K562 (cell line): ENCODE measurements at regions not wholly inside any gene's neighbourhood (a gene's known extent, or its start where the extent isn't known, plus 50 kb on each side); places are given as distances from the start of the nearest gene placed in this dataset.

Source experiments
- ATAC-seq: fragments of 200-7000 bp; cut with Tn5 transposase; 3 replicates; pipeline ENCODE4 v1.9.1; 2020; ENCODE audit warnings: moderate library complexity
- BruUV-seq: library from RNA; stranded (reverse); fragments of 400-500 nt; replicated peaks from 2 replicates; lab custom pipeline; 2021; lab: Mats Ljungman, UMichigan
- CTCF ChIA-PET: fragments of 300-600 bp; formaldehyde crosslinking; extraction: SDS; loops from one replicate; lab custom pipeline; 2021; ENCODE audit warnings: low intra/inter-chr PET ratio; lab: Yijun Ruan, JAX
- POLR2A ChIA-PET: fragments of 300-600, 350-650 bp; sonication (Branson Sonifier 250); formaldehyde crosslinking; extraction: SDS; loops from one replicate; lab custom pipeline; 2021; ENCODE audit warnings: antibody characterized with exemption, inconsistent platforms; lab: Yijun Ruan, JAX
- DNase-seq, 4 experiments: peaks; one replicate each; pipeline versions ENCODE4 v3.0.0 to v3.0.0-alpha.2; 2011 to 2018; ENCODE audit warnings: low spot score in 3 of 4, mixed read lengths in 3 of 4; ENCODE audit errors: extremely low read depth in 1 of 4
- FAIRE-seq: peaks from 2 replicates; lab custom pipeline; 2011; peaks lifted over from hg19 to GRCh38; lab: Jason Lieb, UNC
- H2AFZ ChIP-seq: 2 replicates; pipeline ENCODE4 v1.6.0; 2011; ENCODE audit warnings: low read depth, low read length, control low read depth, inconsistent platforms
- H3K27ac ChIP-seq: fragments of 200-600 bp; 3 replicates; pipeline ENCODE4 v1.8.0; 2011; ENCODE audit warnings: low read depth, mild to moderate bottlenecking, control low read depth, inconsistent platforms, low read length, moderate library complexity, mixed read lengths; ENCODE audit errors: extremely low read depth
- H3K27me3 ChIP-seq, 2 experiments: fragments of 300-600 bp in 1 of 2; 2 replicates in 1 of 2; 3 replicates in 1 of 2; pipeline versions ENCODE4 v1.6.0 to v1.8.0; 2011; ENCODE audit warnings: inconsistent platforms in 2 of 2, low read length in 2 of 2, mild to moderate bottlenecking in 1 of 2, mixed read lengths in 1 of 2, moderate library complexity in 1 of 2; ENCODE audit not compliant: control insufficient read depth in 2 of 2, insufficient read depth in 2 of 2
- H3K36me3 ChIP-seq: fragments of 300-600 bp; 3 replicates; pipeline ENCODE4 v1.8.0; 2011; ENCODE audit warnings: mild to moderate bottlenecking, low read length, inconsistent platforms; ENCODE audit not compliant: control insufficient read depth, insufficient read depth
- H3K4me1 ChIP-seq, 2 experiments: fragments of 200-600 bp in 1 of 2; replicated peaks in 1 of 2; 2 replicates in 1 of 2; 3 replicates in 1 of 2; pipeline versions ENCODE4 v1.5.1 to v1.8.0; 2011; ENCODE audit warnings: inconsistent platforms in 2 of 2, low read length in 2 of 2, mild to moderate bottlenecking in 1 of 2, mixed read lengths in 1 of 2, moderate library complexity in 1 of 2; ENCODE audit not compliant: control insufficient read depth in 2 of 2, insufficient read depth in 2 of 2
- H3K4me2 ChIP-seq: 2 replicates; pipeline ENCODE4 v1.6.1; 2011; ENCODE audit warnings: low read length, control low read depth, inconsistent platforms, mixed read lengths; ENCODE audit not compliant: insufficient read depth
- H3K4me3 ChIP-seq: fragments of 200-600 bp; sonication (generic), shearing (Covaris generic); 2 replicates; pipeline ENCODE4 v1.5.1; 2016; ENCODE audit warnings: control low read depth, inconsistent platforms
- H3K79me2 ChIP-seq: fragments of 200-600 bp; 3 replicates; pipeline ENCODE4 v1.8.0; 2011; ENCODE audit warnings: low read length, inconsistent platforms; ENCODE audit not compliant: control insufficient read depth, insufficient read depth
- H3K9ac ChIP-seq, 2 experiments: 2 replicates each; pipeline versions ENCODE4 v1.6.0 to v1.6.1; 2011; ENCODE audit warnings: low read depth in 2 of 2, low read length in 2 of 2, control low read depth in 1 of 2, inconsistent platforms in 1 of 2, mild to moderate bottlenecking in 1 of 2, mixed read lengths in 1 of 2; ENCODE audit not compliant: insufficient read depth in 1 of 2
- H3K9me1 ChIP-seq: one replicate; pipeline ENCODE4 v1.6.0; 2011; ENCODE audit warnings: inconsistent platforms, mild to moderate bottlenecking, low read length, moderate library complexity; ENCODE audit not compliant: control insufficient read depth, insufficient read depth
- H3K9me3 ChIP-seq: replicated peaks from 2 replicates; pipeline ENCODE4 v1.5.1; 2011; ENCODE audit warnings: low read depth, low read length, inconsistent platforms; ENCODE audit not compliant: control insufficient read depth, insufficient read depth
- H4K20me1 ChIP-seq: replicated peaks from 2 replicates; pipeline ENCODE4 v1.6.1; 2011; ENCODE audit warnings: low read length, inconsistent platforms, mixed read lengths; ENCODE audit not compliant: control insufficient read depth, insufficient read depth
- ADNP ChIP-seq: fragments of 200-800 bp; sonication (Bioruptor generic); IDR thresholded peaks from 2 replicates; pipeline ENCODE4 v1.6.1; 2016; ENCODE audit warnings: missing genetic modification characterization, missing compliant biosample characterization
- CGGBP1 ChIP-seq: fragments of 250-450 bp; sonication (Bioruptor Pico); IDR thresholded peaks from 2 replicates; pipeline ENCODE4 v1.9.0; 2021; ENCODE audit warnings: mild to moderate bottlenecking
- COPS2 ChIP-seq: fragments of 450-650 bp; conservative IDR thresholded peaks from 2 replicates; pipeline ENCODE4 v1.6.1; 2016; ENCODE audit warnings: mild to moderate bottlenecking, moderate library complexity
- TRIM28 ChIP-seq: fragments of 450-650 bp; IDR thresholded peaks from 2 replicates; pipeline ENCODE4 v1.6.1; 2017
- UBTF ChIP-seq, 2 experiments: IDR thresholded peaks; 2 replicates each; pipeline ENCODE4 v1.6.1; 2012; ENCODE audit warnings: improper control_type of control experiment in 2 of 2, low read depth in 2 of 2, low read length in 2 of 2, borderline replicate concordance in 1 of 2
- ZBTB40 ChIP-seq, 2 experiments: fragments of 450-650 bp in 1 of 2; sonication (generic) in 1 of 2; formaldehyde crosslinking in 1 of 2; IDR thresholded peaks; 2 replicates each; pipeline versions ENCODE4 v1.7.1 to v1.9.0; 2016 to 2022; ENCODE audit warnings: inconsistent platforms in 1 of 2, mild to moderate bottlenecking in 1 of 2, missing genetic modification reagents in 1 of 2
- ZNF217 ChIP-seq: sonication (generic); formaldehyde crosslinking; IDR thresholded peaks from 2 replicates; pipeline ENCODE4 v1.8.0; 2022; ENCODE audit warnings: mild to moderate bottlenecking, missing genetic modification reagents
- ZNF75A ChIP-seq: fragments of 450-650 bp; formaldehyde crosslinking; IDR thresholded peaks from 2 replicates; pipeline ENCODE4 v1.4.0; 2020; ENCODE audit warnings: mild to moderate bottlenecking
- WGBS: fragments of 100-300 bp; shearing (Covaris generic); methylation state at CpG from one replicate; pipeline ENCODE4 v1.1.6; 2016; ENCODE audit warnings: low coverage, mixed read lengths; ENCODE audit not compliant: insufficient coverage; ENCODE audit errors: missing lambda C conversion rate; 5-methylcytosine and 5-hydroxymethylcytosine counted together
- in situ Hi-C: fragments of 300-500 bp; cut with MboI; formaldehyde crosslinking; loops from 4 replicates; pipeline ENCODE4 v1.15.0; 2018; ENCODE audit warnings: inconsistent platforms, mixed read lengths
- intact Hi-C: fragments of 100-400 bp; cut with micrococcal nuclease; formaldehyde crosslinking; loops from 2 replicates; pipeline ENCODE4 v1.14.2; 2022

- TF ChIP-seq UBTF (IDR thresholded peaks at IDR 0.05; ENCODE audit: borderline replicate concordance in 1 of 2, low read depth in 2 of 2, low read length in 2 of 2) (no peak), COPS2 (no peak)
These were observed 336.5 kb downstream of the IRS1 start (continued) for GRCh38 chr2:226463154-226463553.

- CTCF ChIA-PET, result no interaction called here
- POLR2A ChIA-PET, result no interaction called here
- TF ChIP-seq ADNP, result no peak
- TF ChIP-seq CGGBP1 (CRISPR knock-in tag), result no peak
- TF ChIP-seq ZBTB40 (IDR thresholded peaks at IDR 0.05), result no peak
- TF ChIP-seq ZBTB40 (CRISPR knock-in tag; IDR thresholded peaks at IDR 0.05), result no peak
- no peak for TF ChIP-seq TRIM28
- TF ChIP-seq ZNF75A (CRISPR knock-in tag), result no peak
- no peak for TF ChIP-seq ZNF217
These were observed 337.6 kb downstream of the IRS1 start for GRCh38 chr2:226461981-226462380.

More at GRCh38 chr2:226461981-226462380, 337.6 kb downstream of the IRS1 start:
- Histone ChIP-seq H4K20me1 (no peaks in the 10 kb centered on the region), H3K9ac (no peak overlapping the region), H2AFZ (no peak overlapping the region), H3K79me2 (no peaks in the 10 kb centered on the region), H3K27me3 (no peaks in the 10 kb centered on the region), H3K9me1 (no peaks in the 10 kb centered on the region), H3K4me2 (no peak overlapping the region), H3K4me3 (no peak overlapping the region), H3K36me3 (no peaks in the 10 kb centered on the region), H3K27ac (no peak overlapping the region), H3K9me3 (no peaks in the 10 kb centered on the region), H3K4me1 (no peaks in the 10 kb centered on the region)
- intact Hi-C loops (no loop called here), in situ Hi-C loops (no loop called here)
- 2% methylated on average over 4 of the region's 4 CpGs for WGBS
- ATAC-seq, result no peak
- no TSS peak for BruUV-seq
- FAIRE-seq, result no peak
- DNase-seq, result no peak
